Lower leg skin (tissue), 4 donors: ENCODE measurements at regions not wholly inside any gene's neighbourhood (a gene's known extent, or its start where the extent isn't known, plus 50 kb on each side); places are given as distances from the start of the nearest gene placed in this dataset.

ENCODE experiments used
- DNase-seq, 2 donors: peaks; one replicate each; pipeline ENCODE4 v3.0.0-alpha.2; 2019; ENCODE audit warnings: low spot score in 2 of 2
- H3K4me3 ChIP-seq: fragments of 200-600 bp; sonication (generic); 2 replicates; pipeline ENCODE4 v1.5.1; 2017; ENCODE audit warnings: mild to moderate bottlenecking, low read depth; ENCODE audit not compliant: poor library complexity, severe bottlenecking
- POLR2A ChIP-seq, 2 donors: fragments of 450-650 bp; IDR thresholded peaks; one replicate each; pipeline ENCODE4 v1.6.1; 2016 to 2017; ENCODE audit warnings: antibody characterized with exemption in 2 of 2, mild to moderate bottlenecking in 1 of 2, moderate library complexity in 1 of 2
- WGBS, 2 donors: methylation state at CpG; one replicate each; pipeline ENCODE4 v1.1.5; 2018; 5-methylcytosine and 5-hydroxymethylcytosine counted together
- intact Hi-C: fragments of 100-400 bp; cut with DNase I; formaldehyde crosslinking; loops from one replicate; pipeline ENCODE4 v1.15.0; 2023; ENCODE audit warnings: low total_unique reads
- TF ChIP-seq, protein P1 (sequence below), 3 donors: fragments of 450-650 bp; IDR thresholded peaks; one replicate each; pipeline ENCODE4 v1.5.1; 2016; ENCODE audit warnings: antibody characterized with exemption in 3 of 3, mild to moderate bottlenecking in 3 of 3, moderate library complexity in 2 of 3

DNA sequence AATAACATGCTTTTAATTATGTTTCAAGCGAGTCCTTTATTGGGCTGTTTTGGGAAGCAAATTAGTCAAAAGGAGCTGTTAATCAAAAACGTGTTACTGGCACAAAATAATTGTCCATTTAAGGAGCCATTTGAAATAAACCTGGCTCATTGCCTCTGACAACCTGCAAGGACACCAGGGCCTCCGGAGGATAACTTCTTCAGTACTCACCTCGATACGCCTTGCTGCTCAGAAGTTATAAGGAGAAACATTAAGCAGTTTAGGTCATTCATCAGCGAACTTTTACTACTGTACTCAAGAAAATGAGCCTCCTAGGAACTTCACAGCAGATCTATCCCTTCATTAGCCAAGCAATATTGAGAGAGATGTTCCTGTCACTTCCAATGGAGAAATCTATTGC is 1579.2 kb upstream of the ACVR2A start:
- TF ChIP-seq, protein P1, sequence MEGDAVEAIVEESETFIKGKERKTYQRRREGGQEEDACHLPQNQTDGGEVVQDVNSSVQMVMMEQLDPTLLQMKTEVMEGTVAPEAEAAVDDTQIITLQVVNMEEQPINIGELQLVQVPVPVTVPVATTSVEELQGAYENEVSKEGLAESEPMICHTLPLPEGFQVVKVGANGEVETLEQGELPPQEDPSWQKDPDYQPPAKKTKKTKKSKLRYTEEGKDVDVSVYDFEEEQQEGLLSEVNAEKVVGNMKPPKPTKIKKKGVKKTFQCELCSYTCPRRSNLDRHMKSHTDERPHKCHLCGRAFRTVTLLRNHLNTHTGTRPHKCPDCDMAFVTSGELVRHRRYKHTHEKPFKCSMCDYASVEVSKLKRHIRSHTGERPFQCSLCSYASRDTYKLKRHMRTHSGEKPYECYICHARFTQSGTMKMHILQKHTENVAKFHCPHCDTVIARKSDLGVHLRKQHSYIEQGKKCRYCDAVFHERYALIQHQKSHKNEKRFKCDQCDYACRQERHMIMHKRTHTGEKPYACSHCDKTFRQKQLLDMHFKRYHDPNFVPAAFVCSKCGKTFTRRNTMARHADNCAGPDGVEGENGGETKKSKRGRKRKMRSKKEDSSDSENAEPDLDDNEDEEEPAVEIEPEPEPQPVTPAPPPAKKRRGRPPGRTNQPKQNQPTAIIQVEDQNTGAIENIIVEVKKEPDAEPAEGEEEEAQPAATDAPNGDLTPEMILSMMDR (IDR thresholded peaks at IDR 0.05) = no peak
- no peak for TF ChIP-seq POLR2A (IDR thresholded peaks at IDR 0.05)
- no peak overlapping the region for H3K4me3 ChIP-seq
- DNase-seq = no peak
- intact Hi-C loops = no loop called here
- WGBS, 2 donors = 63 to 75% methylated on average over 6 of the region's 6 CpGs

DNA sequence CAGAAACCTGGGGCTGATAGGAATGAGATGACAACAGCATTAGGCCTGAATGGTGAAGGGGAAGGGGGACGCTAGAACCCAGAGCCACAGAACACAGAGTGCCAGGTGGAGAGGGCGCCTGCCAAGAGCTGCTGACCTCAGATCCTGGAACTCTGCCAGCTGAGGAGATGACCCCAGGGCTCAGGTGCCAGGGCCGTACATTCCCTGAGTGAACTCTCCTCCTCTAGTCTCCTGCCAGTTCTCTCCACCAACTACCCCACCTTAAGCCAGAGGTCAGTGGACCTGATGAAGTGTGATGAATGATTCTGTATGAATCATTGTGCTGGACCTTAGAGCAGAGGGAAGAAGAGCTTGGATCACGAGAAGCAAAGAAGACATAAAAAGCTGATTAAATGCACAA is 1582.2 kb upstream of the ACVR2A start:
- TF ChIP-seq, protein P1 (IDR thresholded peaks at IDR 0.05) = no peak
- TF ChIP-seq POLR2A (IDR thresholded peaks at IDR 0.05) = no peak
- intact Hi-C loops = no loop called here

DNA sequence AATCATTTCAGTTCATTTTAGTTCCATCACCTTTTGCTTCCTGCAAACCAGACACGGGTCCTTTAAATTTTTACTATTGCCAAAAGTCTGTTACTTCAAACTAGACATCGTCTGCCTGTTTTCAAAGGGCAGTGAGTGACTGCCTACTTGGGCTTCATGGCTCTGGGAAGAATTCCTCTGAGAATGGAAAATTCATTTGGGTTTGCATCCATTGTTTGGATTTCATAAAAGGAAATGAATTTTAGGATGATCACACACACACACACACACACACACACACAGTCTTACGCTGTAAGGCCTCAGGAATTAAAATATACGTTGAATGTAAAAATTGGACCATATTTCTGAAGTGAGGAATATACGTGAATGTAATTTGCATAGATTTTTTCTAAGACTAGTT is 1584.3 kb upstream of the ACVR2A start:
- no peak overlapping the region for H3K4me3 ChIP-seq
- no peak for DNase-seq
- TF ChIP-seq, protein P1 (IDR thresholded peaks at IDR 0.05) = no peak
- intact Hi-C loops = no loop called here
- 57 to 62% methylated on average over 5 of the region's 5 CpGs for WGBS, 2 donors

More for the DNA sequence above, 1582.2 kb upstream of the ACVR2A start:
- no peak overlapping the region for H3K4me3 ChIP-seq
- no peak for DNase-seq
- 74 to 85% methylated on average over 4 of the region's 4 CpGs for WGBS, 2 donors

DNA sequence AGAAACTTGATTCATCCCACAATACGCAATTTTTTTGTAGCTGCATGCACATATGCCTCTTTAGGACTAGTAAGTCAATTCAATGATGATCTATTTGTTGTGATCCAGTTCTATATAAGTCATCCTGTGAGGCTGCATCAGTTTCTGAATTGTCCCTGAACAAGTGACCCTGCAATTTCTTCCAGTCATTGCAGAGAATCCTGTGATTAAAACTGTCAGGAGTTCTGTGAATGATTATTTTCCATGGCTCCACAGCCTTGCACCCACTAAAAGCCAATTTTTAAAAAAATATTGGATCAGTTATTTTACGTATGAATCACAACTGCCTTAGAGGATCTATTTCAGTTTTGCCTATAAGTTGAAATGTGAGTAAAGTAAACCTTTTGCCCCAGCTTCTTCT is 1585.0 kb upstream of the ACVR2A start:
- WGBS, 2 donors = 73 to 77% methylated on average over 2 of the region's 2 CpGs
- DNase-seq = no peak
- no peak overlapping the region for H3K4me3 ChIP-seq
- no peak for TF ChIP-seq POLR2A (IDR thresholded peaks at IDR 0.05)
- TF ChIP-seq, protein P1 (IDR thresholded peaks at IDR 0.05) = no peak
- intact Hi-C loops = no loop called here

DNA sequence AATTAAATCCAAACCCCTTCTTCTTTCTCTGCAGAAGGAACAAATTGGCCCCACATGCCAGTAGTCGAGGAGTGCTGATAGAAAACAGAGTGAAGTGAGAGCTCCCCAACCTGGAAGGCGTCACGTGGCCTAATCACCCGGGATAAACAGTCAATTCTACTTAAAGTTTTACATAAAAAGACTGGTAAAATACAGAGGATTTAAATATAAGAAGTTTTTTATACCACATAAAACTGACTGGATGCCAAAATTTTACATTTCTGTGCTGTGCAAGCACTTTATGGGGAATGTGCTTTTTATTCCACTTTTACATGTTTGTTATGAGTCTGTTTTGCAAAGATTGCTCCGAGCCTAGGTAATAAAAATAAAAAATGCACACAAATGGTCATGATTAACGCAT is 1586.8 kb upstream of the ACVR2A start:
- DNase-seq = no peak
- intact Hi-C loops = no loop called here
- 40 to 52% methylated on average over 6 of the region's 6 CpGs for WGBS, 2 donors
- TF ChIP-seq, protein P1 (IDR thresholded peaks at IDR 0.05) = no peak
- TF ChIP-seq POLR2A (IDR thresholded peaks at IDR 0.05) = no peak
- H3K4me3 ChIP-seq = no peak overlapping the region

DNA sequence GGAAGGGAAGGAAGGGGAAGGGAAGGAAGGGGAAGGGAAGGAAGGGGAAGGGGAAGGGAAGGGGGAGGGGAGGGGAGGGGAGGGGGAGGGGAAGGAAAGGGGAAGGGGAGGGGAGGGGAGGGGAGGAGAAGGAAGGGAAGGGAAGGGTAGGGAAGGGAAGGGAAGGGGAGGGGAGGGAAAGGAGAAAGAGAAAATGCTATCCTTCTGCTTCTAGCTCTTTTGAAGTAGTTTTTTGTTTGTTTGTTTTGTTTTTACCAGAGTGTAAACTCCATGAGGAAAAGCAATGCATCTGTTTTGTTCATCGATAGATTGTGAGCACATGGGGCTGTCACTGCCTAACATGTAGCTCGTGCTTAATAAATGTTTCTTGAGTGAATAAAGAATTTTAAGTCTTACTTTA is 1592.7 kb upstream of the ACVR2A start:
- intact Hi-C loops = no loop called here
- TF ChIP-seq POLR2A (IDR thresholded peaks at IDR 0.05) = no peak
- TF ChIP-seq, protein P1 (IDR thresholded peaks at IDR 0.05) = no peak
- H3K4me3 ChIP-seq = no peak overlapping the region
- no peak for DNase-seq
- 86 to 87% methylated on average over 2 of the region's 2 CpGs for WGBS, 2 donors
